ENCODE measurements at regions not wholly inside any gene's neighbourhood (a gene's known extent, or its start where the extent isn't known, plus 50 kb on each side); places are given as distances from the start of the nearest gene placed in this dataset.

GRCh38 chr5:94025788-94026473 lies 284.5 kb upstream of the POU5F2 start:
- Histone ChIP-seq H3K9me3 (no peaks in the 10 kb centered on the region), H3K4me3 (no peak overlapping the region), H3K4me1 (ENCODE audit: low read depth) (no peaks in the 10 kb centered on the region), H3K36me3 (ENCODE audit: low read depth) (no peaks in the 10 kb centered on the region)
- intact Hi-C loops (cut with DNase I, micrococcal nuclease) = no loop called here
- no peak for DNase-seq
- ATAC-seq = no peak
- TF ChIP-seq, protein P1, sequence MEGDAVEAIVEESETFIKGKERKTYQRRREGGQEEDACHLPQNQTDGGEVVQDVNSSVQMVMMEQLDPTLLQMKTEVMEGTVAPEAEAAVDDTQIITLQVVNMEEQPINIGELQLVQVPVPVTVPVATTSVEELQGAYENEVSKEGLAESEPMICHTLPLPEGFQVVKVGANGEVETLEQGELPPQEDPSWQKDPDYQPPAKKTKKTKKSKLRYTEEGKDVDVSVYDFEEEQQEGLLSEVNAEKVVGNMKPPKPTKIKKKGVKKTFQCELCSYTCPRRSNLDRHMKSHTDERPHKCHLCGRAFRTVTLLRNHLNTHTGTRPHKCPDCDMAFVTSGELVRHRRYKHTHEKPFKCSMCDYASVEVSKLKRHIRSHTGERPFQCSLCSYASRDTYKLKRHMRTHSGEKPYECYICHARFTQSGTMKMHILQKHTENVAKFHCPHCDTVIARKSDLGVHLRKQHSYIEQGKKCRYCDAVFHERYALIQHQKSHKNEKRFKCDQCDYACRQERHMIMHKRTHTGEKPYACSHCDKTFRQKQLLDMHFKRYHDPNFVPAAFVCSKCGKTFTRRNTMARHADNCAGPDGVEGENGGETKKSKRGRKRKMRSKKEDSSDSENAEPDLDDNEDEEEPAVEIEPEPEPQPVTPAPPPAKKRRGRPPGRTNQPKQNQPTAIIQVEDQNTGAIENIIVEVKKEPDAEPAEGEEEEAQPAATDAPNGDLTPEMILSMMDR (IDR thresholded peaks at IDR 0.05) = no peak

GRCh38 chr5:94024620-94025019 lies 283.2 kb upstream of the POU5F2 start:
- DNase-seq = no peak
- intact Hi-C loops (cut with DNase I, micrococcal nuclease) = no loop called here
- no peak for ATAC-seq

GRCh38 chr5:94024101-94024500 lies 282.7 kb upstream of the POU5F2 start:
- intact Hi-C loops (cut with DNase I, micrococcal nuclease) = no loop called here
- TF ChIP-seq, protein P1 (IDR thresholded peaks at IDR 0.05) = no peak
- no peaks in the 10 kb centered on the region for H3K36me3 ChIP-seq (ENCODE audit: low read depth)

More at GRCh38 chr5:94024620-94025019, 283.2 kb upstream of the POU5F2 start:
- no peaks in the 10 kb centered on the region for H3K36me3 ChIP-seq (ENCODE audit: low read depth)
- TF ChIP-seq, protein P1 (IDR thresholded peaks at IDR 0.05) = no peak
- H3K4me3 ChIP-seq = no peak overlapping the region
- no peaks in the 10 kb centered on the region for H3K4me1 ChIP-seq (ENCODE audit: low read depth)
- H3K9me3 ChIP-seq = no peaks in the 10 kb centered on the region

DNA sequence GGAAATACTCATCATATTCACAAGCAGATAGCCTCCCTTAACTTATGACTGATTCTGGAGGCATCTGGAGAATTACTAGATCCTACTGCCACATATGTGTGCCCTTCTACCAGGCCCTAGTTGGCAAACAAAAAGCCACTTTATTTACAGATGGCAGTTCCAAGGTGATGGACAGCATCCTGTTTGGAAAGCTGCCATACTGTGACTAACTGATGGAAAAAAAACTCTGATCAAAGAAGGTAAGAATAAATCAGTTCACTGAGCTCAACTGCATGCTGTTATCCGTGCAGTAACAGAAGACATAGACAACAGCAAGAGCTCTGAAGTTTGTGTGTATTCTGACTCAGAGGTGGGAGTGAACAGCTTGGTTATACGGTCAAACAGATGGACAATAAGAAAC lies 279.8 kb upstream of the POU5F2 start:
- intact Hi-C loops (cut with DNase I, micrococcal nuclease) = no loop called here
- Histone ChIP-seq H3K4me3 (no peak overlapping the region), H3K4me1 (ENCODE audit: low read depth) (no peaks in the 10 kb centered on the region), H3K9me3 (peaks cover 5% of the 10 kb centered on the region), H3K36me3 (ENCODE audit: low read depth) (no peaks in the 10 kb centered on the region)
- ATAC-seq = peak; percentile 76
- TF ChIP-seq, protein P1 (IDR thresholded peaks at IDR 0.05) = no peak
- DNase-seq = peak in 1 of 3 donors; percentile 31

More at GRCh38 chr5:94024101-94024500, 282.7 kb upstream of the POU5F2 start:
- no peaks in the 10 kb centered on the region for H3K4me1 ChIP-seq (ENCODE audit: low read depth)
- ATAC-seq (no peak), DNase-seq (no peak)
- H3K9me3 ChIP-seq = no peaks in the 10 kb centered on the region
- H3K4me3 ChIP-seq = no peak overlapping the region

GRCh38 chr5:94017579-94017978 lies 276.2 kb upstream of the POU5F2 start:
- Histone ChIP-seq H3K9me3 (peaks cover 13% of the 10 kb centered on the region), H3K36me3 (ENCODE audit: low read depth) (no peaks in the 10 kb centered on the region), H3K4me3 (no peak overlapping the region), H3K4me1 (ENCODE audit: low read depth) (no peaks in the 10 kb centered on the region)
- intact Hi-C loops (cut with DNase I, micrococcal nuclease) = no loop called here
- ATAC-seq (no peak), DNase-seq (no peak)
- TF ChIP-seq, protein P1 (IDR thresholded peaks at IDR 0.05) = no peak

Measured in mucosa of descending colon (tissue), 3 donors.